GM23338 (cell line): ENCODE measurements at regions not wholly inside any gene's neighbourhood (a gene's known extent, or its start where the extent isn't known, plus 50 kb on each side); places are given as distances from the start of the nearest gene placed in this dataset.

Experiments
- ATAC-seq: fragments of 200-7000 bp; cut with Tn5 transposase; 3 replicates; pipeline ENCODE4 v1.9.1; 2020
- DNase-seq: peaks from one replicate; pipeline ENCODE4 v3.0.0-alpha.2; 2015; ENCODE audit warnings: low spot score
- H2AFZ ChIP-seq: fragments of 200-600 bp; sonication (generic); 2 replicates; pipeline ENCODE4 v1.8.0; 2016; ENCODE audit warnings: antibody characterized with exemption, mild to moderate bottlenecking, moderate library complexity
- H3F3A ChIP-seq: fragments of 200-600 bp; sonication (generic); replicated peaks from 2 replicates; pipeline ENCODE4 v1.8.0; 2017; ENCODE audit warnings: antibody characterized with exemption, mixed run types, low read depth
- H3K27ac ChIP-seq: fragments of 200-600 bp; sonication (generic); 2 replicates; pipeline ENCODE4 v1.6.1; 2016; ENCODE audit warnings: low read depth
- H3K27me3 ChIP-seq: fragments of 200-600 bp; sonication (generic); 2 replicates; pipeline ENCODE4 v1.8.0; 2016; ENCODE audit warnings: mild to moderate bottlenecking, mixed run types, moderate library complexity; ENCODE audit not compliant: insufficient read depth
- H3K36me3 ChIP-seq: fragments of 200-600 bp; sonication (generic); 2 replicates; pipeline ENCODE4 v1.8.0; 2016; ENCODE audit warnings: mild to moderate bottlenecking; ENCODE audit not compliant: insufficient read depth
- H3K4me1 ChIP-seq: fragments of 200-600 bp; sonication (generic); 2 replicates; pipeline ENCODE4 v1.8.0; 2016; ENCODE audit warnings: mild to moderate bottlenecking, moderate library complexity; ENCODE audit not compliant: insufficient read depth
- H3K4me2 ChIP-seq: fragments of 200-600 bp; sonication (generic); 2 replicates; pipeline ENCODE4 v1.7.1; 2017; ENCODE audit warnings: mixed run types
- H3K4me3 ChIP-seq: fragments of 200-600 bp; sonication (generic); 2 replicates; pipeline ENCODE4 v1.6.1; 2016; ENCODE audit warnings: mixed run types
- H3K79me2 ChIP-seq: fragments of 200-600 bp; sonication (generic); replicated peaks from 2 replicates; pipeline ENCODE4 v1.8.0; 2017; ENCODE audit warnings: mild to moderate bottlenecking; ENCODE audit not compliant: insufficient read depth
- H3K9me2 ChIP-seq: fragments of 200-600 bp; sonication (generic); 2 replicates; pipeline ENCODE4 v1.8.0; 2017; ENCODE audit not compliant: insufficient read depth
- H4K20me1 ChIP-seq: fragments of 200-600 bp; sonication (generic); replicated peaks from 2 replicates; pipeline ENCODE4 v1.8.0; 2017; ENCODE audit warnings: mild to moderate bottlenecking; ENCODE audit not compliant: insufficient read depth
- H3K27ac Mint-ChIP-seq: 2 replicates; pipeline ENCODE4 v1.8.0; 2020; ENCODE audit warnings: inconsistent platforms, mild to moderate bottlenecking, moderate library complexity, mixed read lengths
- H3K27me3 Mint-ChIP-seq: 3 replicates; pipeline ENCODE4 v1.8.0; 2022; ENCODE audit warnings: low read depth, mild to moderate bottlenecking, moderate library complexity, mixed read lengths, inconsistent platforms; ENCODE audit not compliant: insufficient read depth, poor library complexity
- H3K36me3 Mint-ChIP-seq: 3 replicates; pipeline ENCODE4 v1.8.0; 2021; ENCODE audit warnings: low read depth, mild to moderate bottlenecking, inconsistent platforms, moderate library complexity, mixed read lengths
- H3K4me1 Mint-ChIP-seq: 3 replicates; pipeline ENCODE4 v1.8.0; 2020; ENCODE audit warnings: mild to moderate bottlenecking, inconsistent platforms, mixed read lengths
- H3K4me3 Mint-ChIP-seq: 3 replicates; pipeline ENCODE4 v1.8.0; 2021; ENCODE audit warnings: moderate library complexity, mild to moderate bottlenecking, inconsistent platforms, mixed read lengths
- H3K9me3 Mint-ChIP-seq: 3 replicates; pipeline ENCODE4 v1.8.0; 2020; ENCODE audit warnings: moderate library complexity, mild to moderate bottlenecking, inconsistent platforms, mixed read lengths
- CREB1 ChIP-seq: fragments of 250-450 bp; sonication (Bioruptor Pico); IDR thresholded peaks from 2 replicates; pipeline ENCODE4 v1.5.0; 2020; ENCODE audit warnings: low read depth, mild to moderate bottlenecking, moderate library complexity
- CTCF ChIP-seq, 2 experiments: fragments of 200-600 bp in 1 of 2; sonication (generic) in 1 of 2; conservative IDR thresholded peaks; 2 replicates each; pipeline versions ENCODE4 v1.5.1 to v1.6.1; 2016 to 2017; ENCODE audit warnings: antibody characterized with exemption in 2 of 2, low read depth in 2 of 2, mild to moderate bottlenecking in 2 of 2, moderate library complexity in 1 of 2
- EZH2phosphoT487 ChIP-seq: fragments of 200-600 bp; sonication (generic); IDR thresholded peaks from one replicate; pipeline ENCODE4 v1.8.1; 2018; ENCODE audit warnings: antibody characterized with exemption; ENCODE audit not compliant: unreplicated experiment
- JUNB ChIP-seq: IDR thresholded peaks from one replicate; pipeline ENCODE4 v1.6.1; 2016; ENCODE audit warnings: antibody characterized with exemption; ENCODE audit not compliant: unreplicated experiment
- NANOG ChIP-seq: IDR thresholded peaks from 2 replicates; pipeline ENCODE4 v1.6.1; 2016; ENCODE audit warnings: antibody characterized with exemption, borderline replicate concordance
- POLR2AphosphoS5 ChIP-seq: IDR thresholded peaks from 2 replicates; pipeline ENCODE4 v1.6.1; 2016; ENCODE audit warnings: antibody characterized with exemption, low read depth
- REST ChIP-seq: IDR thresholded peaks from one replicate; pipeline ENCODE4 v1.6.1; 2018; ENCODE audit warnings: antibody characterized with exemption; ENCODE audit not compliant: unreplicated experiment
- ZNF114 ChIP-seq: fragments of 250-450 bp; sonication (Bioruptor Pico); IDR thresholded peaks from 2 replicates; pipeline ENCODE4 v1.5.0; 2020; ENCODE audit warnings: mild to moderate bottlenecking, moderate library complexity
- ZNF331 ChIP-seq: fragments of 250-450 bp; sonication (Bioruptor Pico); IDR thresholded peaks from 2 replicates; pipeline ENCODE4 v1.5.0; 2020; ENCODE audit warnings: low read depth, mild to moderate bottlenecking, moderate library complexity
- ZNF462 ChIP-seq: fragments of 250-450 bp; sonication (Bioruptor Pico); IDR thresholded peaks from 2 replicates; pipeline ENCODE4 v1.5.0; 2020; ENCODE audit warnings: mild to moderate bottlenecking, moderate library complexity

GRCh38 chr12:28060871-28061270 is 88.3 kb upstream of the PTHLH start:
- Mint-ChIP-seq H3K36me3 (no peaks in the 10 kb centered on the region), H3K9me3 (no peaks in the 10 kb centered on the region), H3K4me3 (no peak overlapping the region), H3K27me3 (no peaks in the 10 kb centered on the region), H3K27ac (no peak overlapping the region), H3K4me1 (no peaks in the 10 kb centered on the region; the same call in 2 of the 3 replicates)
- no peak overlapping the region for H2AFZ ChIP-seq
- no peaks in the 10 kb centered on the region for H3K9me2 ChIP-seq
- H3F3A ChIP-seq = no peaks in the 10 kb centered on the region
- no peaks in the 10 kb centered on the region for H4K20me1 ChIP-seq
- TF ChIP-seq REST = no peak
- no peak for TF ChIP-seq POLR2AphosphoS5
- no peak for TF ChIP-seq NANOG
- no peak for TF ChIP-seq CREB1 (CRISPR knock-in tag)
- no peak for TF ChIP-seq JUNB
- TF ChIP-seq EZH2phosphoT487 = no peak
- TF ChIP-seq ZNF331 (CRISPR knock-in tag) = no peak
- TF ChIP-seq ZNF114 = no peak
- no peak for TF ChIP-seq ZNF462
- no peak for TF ChIP-seq CTCF (conservative IDR thresholded peaks at IDR 0.05; ENCODE audit: low read depth in 2 of 2)
- no peaks in the 10 kb centered on the region for H3K36me3 ChIP-seq
- H3K4me1 ChIP-seq = no peaks in the 10 kb centered on the region
- H3K27me3 ChIP-seq = no peaks in the 10 kb centered on the region
- H3K79me2 ChIP-seq = no peaks in the 10 kb centered on the region
- no peak for DNase-seq
- no peak overlapping the region for H3K27ac ChIP-seq
- no peak overlapping the region for H3K4me3 ChIP-seq
- no peak overlapping the region for H3K4me2 ChIP-seq
- ATAC-seq = no peak
